NCI-H146 treated with DMSO at 0.1 percent for 48 hours (cell line): ENCODE measurements at regions not wholly inside any gene's neighbourhood (a gene's known extent, or its start where the extent isn't known, plus 50 kb on each side); places are given as distances from the start of the nearest gene placed in this dataset.

Experiments
- DNase-seq: peaks from one replicate; lab custom pipeline; 2025; ENCODE audit not compliant: unreplicated experiment; lab: John Stamatoyannopoulos, UW

GRCh38 chr5:117266280-117266679 lies 691.7 kb upstream of the SEMA6A start:
- no peak for DNase-seq

GRCh38 chr5:117263231-117263630 lies 688.6 kb upstream of the SEMA6A start:
- no peak for DNase-seq

- no peak for DNase-seq
Observed at GRCh38 chr5:117262572-117263131, 688.0 kb upstream of the SEMA6A start.

DNA sequence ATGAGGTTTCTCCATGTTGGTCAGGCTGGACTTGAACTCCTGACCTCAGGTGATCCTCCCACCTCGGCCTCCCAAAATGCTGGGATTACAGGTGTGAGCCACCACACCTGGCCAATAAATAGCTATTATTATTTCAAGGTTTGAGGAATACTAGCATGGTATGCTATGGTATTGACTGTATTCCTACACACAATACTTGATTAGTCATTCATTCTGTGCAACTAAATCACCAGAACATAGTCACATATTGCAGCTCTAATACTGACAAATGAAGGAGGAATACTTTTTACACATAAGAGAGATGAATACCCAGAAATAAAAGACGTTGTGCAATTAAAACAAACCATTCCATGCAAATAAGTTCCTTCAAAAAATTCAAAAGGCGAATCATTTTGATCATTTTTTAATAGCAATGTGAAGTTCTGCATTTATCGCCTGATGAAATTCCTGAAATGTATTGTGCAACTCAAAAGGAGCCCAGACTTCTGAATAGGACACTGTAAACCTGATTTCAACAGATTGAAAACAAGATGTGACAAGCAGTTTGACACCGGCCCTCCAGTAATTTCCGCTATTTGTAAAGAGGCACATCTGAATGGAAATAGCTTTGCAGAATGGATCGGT lies 687.4 kb upstream of the SEMA6A start:
- DNase-seq, result no peak

DNA sequence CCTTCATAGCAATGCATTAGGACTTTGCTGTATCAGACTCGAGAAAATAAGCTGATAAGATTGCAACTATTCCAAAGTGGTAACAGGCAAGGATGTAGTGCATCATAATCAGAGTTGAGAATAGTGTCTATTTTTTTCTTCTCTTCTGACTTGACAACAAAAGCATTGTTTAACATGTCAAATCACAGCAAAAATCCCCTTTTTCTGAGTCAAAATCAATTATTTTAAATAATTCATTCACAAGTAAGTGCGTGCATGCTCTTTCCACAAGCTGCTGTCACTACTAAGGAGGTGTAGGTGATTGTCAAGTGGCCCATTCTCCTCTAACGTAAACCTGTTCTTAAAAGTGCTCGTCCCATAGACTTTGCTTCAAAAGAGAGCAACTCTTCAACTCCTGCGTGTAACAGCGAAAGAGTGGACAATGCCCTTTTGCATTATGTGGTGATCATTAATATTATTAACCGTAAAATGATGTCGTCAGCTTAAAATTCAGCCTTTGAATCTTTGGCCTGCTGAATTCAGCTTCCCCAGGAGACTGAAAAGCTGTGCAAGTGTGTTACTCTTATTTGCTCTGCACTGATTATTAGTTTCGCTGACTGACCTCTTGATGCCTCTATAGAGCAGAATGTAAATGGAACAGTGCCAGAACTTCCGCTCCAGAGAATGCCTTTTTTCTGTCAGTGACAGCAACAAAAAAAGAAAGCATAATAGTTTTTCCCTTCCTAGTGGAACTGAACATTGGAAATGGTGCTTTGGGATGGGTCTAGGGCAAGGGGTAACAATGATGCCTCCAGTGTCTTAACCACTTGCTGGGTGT lies 680.8 kb upstream of the SEMA6A start:
- DNase-seq, result no peak

GRCh38 chr5:117252566-117252965 lies 677.9 kb upstream of the SEMA6A start:
- no peak for DNase-seq

DNA sequence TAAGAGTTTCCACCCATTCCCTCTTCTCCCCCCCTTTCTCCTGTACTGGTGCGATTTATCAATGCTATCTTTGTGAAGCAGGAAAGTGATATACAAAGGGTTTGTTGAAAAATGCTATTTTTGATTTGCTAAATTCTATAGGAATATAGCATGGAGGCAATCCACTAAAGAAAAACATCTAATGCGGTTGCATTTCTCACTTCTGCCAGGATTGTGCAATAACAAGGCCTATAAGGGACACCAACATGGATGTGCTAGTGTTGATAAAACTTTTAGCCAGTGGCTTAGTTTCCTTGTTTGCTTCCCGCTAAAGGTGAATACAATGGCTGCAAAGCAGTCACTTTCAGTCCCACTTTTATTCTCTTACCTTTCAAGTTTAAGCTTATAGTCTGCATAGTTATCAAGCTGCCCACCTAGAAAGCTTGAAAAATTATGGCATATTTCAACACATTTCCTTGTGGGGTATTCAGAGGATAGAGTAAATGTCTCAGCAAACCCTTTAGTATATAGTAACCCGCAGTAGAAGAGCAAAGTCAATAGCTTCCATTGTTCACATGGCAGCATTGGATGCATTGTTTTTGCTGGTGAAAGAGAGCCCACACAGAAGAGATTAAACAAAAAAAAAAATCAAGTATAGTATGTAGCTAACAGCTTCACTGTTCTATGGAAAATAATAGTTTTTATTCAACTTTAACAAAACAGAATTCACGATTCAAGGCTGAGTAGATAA lies 674.6 kb upstream of the SEMA6A start:
- no peak for DNase-seq

DNA sequence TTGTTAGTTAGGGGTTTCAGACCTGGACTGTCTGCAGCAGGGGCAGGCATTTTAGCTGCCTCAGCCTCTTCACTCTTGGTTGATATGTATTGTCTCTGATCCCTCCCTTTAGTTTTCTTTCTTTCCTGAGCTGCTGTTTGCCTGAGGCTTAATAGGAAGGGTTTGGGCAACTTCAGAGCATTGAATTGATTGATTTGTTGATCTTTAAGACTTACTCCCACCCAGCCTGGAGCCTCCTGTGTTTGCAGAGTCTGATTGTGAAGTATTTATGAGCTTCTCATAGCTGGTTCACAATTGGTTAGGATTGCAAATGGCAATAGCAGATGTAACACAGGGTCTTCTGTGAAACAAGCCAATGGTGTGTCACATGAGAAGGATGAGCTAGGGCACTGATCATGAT lies 671.8 kb upstream of the SEMA6A start:
- no peak for DNase-seq

GRCh38 chr5:117245130-117245529 lies 670.5 kb upstream of the SEMA6A start:
- no peak for DNase-seq

GRCh38 chr5:117242028-117242427 lies 667.4 kb upstream of the SEMA6A start:
- no peak for DNase-seq

DNA sequence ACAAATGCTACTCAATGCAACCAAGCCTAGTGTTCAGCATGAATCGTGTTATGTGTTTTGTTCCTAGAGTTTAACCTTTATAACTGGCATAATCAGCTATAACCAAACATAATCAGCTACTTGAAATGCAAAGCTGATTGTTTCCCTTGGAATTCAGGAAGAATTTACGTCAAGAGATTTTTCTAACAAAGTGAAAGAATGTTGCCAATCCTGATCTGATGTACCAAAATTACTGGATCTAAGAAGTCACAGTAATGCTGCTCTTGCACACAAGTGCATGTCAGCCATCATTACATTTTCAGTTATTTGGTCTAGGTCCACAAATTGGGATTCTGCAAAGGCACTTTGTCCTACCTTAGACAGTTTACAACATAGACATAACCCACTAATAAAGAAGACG lies 662.3 kb upstream of the SEMA6A start:
- DNase-seq, result no peak

DNA sequence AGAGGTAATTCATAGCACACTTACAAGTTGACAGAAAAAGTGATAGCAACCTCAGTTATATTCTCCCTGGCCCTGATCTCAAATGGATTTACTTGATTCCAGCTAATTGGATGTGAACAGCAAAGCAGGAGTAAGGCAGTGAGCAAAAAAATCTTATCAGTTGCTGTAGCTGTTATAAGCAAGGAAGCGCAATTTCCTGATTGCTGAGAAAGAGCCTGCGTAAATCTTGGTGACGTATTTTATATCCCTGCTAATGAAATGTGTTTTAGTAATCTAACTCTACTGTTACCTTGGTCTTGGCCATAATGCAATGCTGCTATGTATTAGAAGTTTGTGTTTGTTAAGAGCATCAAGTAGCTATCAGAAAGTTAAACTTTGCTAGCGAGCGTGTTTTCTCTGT lies 661.2 kb upstream of the SEMA6A start:
- DNase-seq, result no peak

DNA sequence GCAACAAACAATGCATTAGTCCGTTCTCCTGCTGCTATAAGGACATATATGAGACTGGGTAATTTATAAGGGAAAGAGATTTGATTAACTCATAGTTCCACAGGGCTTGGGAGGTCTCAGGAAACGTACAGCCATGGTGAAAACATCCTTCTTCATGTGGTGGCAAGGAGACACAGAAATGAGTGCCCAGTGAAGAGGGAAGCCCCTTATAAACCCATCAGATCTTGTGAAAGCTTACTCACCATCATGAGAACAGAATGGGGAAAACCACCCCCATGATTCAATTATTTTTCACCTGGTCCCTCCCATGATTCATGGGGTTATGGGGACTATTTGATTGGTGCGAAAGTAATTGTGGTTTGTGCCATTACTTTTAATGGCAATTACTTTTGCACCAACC lies 655.8 kb upstream of the SEMA6A start:
- DNase-seq, result no peak

DNA sequence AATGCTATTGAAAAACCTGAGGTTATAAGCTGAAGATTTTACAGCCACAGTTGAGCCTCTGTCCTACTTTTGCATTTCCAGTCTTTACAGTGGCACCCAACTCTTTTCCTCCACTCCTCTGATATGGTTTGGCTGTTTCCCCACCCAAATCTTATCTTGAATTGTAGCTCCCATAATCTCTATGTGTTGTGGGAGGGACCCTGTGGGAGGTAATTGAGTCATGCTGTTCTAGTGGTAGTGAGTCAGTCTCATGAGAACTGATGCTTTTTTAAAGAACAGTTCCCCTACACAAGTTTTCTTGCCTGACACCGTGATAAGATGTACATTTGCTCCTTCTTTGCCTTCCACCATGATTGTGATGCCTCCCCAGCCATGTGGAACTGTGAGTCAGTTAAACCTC lies 646.1 kb upstream of the SEMA6A start:
- no peak for DNase-seq

- DNase-seq, result no peak
Observed at GRCh38 chr5:117218789-117219188, 644.2 kb upstream of the SEMA6A start.

DNA sequence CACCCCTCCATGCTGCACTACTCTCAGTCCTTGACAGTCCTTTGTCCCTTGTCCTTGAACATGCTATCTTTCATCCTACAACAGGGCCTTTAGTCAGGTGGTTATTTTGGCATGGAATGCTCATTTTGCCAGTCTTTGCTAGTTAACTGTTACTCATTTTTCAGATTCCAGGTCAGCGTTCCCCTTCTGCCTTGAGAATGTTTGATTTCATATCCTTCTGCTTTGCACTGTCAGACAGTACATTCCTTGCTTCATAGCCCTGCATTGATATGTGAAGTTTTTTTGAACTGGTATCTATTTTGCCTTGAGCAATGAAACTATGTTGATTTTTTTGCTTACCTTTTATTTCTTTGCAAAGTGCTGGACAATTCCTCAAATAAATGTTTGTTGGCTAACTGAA lies 638.2 kb upstream of the SEMA6A start:
- no peak for DNase-seq

- DNase-seq, result no peak
Observed at GRCh38 chr5:117210796-117211195, 636.2 kb upstream of the SEMA6A start.

DNA sequence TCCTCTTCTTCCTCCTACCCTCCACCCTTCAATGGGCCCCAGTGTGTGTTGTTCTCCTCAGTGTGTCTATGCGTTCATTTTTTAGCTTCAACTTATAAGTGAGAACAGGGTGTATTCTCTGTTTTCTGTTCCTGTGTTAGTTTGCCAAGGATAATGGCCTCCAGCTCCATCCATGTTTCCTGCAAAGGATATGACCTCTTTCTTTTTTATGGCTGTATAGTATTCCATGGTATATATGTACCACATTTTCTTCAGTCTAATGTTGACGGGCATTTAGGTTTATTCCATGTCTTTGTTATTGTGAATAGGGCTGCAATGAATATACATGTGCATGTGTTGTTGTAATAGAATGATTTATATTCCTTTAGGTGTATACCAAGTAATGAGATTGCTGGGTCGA lies 634.9 kb upstream of the SEMA6A start:
- DNase-seq, result no peak

DNA sequence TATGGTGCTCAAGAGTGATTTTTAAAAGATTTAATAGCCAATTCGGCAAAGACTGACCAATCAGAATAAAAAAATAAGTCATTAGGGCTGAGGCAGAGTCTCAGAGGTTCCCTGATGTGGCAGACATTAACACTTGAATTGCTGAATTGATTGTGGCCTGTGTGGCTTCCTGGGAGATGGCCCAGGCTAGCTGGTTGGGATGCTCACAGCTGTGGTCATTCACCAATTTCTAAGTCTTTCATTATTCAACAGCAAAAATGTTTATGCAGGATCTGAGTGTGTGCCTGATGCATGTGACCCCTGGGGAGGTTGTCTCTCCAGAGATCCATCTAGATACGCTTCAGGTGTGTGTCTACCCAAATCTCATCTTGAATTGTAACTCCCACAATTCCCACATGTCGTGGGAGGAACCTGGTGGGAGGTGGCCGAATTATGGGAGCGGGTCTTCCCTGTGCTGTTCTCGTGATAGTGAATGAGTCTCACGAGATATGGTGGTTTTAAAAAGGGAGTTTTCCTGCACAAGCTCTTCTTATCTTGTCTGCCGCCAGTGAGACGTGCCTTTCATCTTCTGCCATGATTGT lies 632.6 kb upstream of the SEMA6A start:
- DNase-seq, result no peak

DNA sequence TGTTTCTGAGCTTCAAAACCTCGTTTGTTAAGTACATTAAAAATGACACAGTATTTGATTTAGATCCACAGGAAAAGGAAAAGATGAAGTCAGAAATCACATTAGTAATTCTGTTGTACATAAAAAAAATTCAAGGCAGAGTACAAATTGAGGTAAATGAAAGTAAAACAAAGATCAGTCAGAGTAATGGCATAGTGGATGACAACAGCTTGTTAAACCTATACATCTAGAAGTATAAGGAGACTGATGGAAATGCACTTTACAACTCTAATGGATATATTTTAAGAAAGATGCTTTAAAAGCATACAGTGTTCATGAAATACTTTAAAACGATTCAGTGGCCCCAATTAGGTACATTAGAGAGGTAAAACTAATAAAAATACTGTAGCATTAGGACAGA lies 631.3 kb upstream of the SEMA6A start:
- DNase-seq, result no peak
